Stomach (tissue), 4 donors: ENCODE measurements at regions not wholly inside any gene's neighbourhood (a gene's known extent, or its start where the extent isn't known, plus 50 kb on each side); places are given as distances from the start of the nearest gene placed in this dataset.

ENCODE experiments used
- CTCF ChIP-seq, 7 experiments: fragments of 450-650 bp in 4 of 7; fragments of 200-600 bp in 3 of 7; sonication (generic) in 3 of 7; IDR thresholded peaks; one replicate each; pipeline ENCODE4 v1.5.1; 2016 to 2019; ENCODE audit warnings: antibody characterized with exemption in 7 of 7, control low read depth in 2 of 7, mild to moderate bottlenecking in 1 of 7
- EP300 ChIP-seq: sonication (generic); formaldehyde crosslinking; IDR thresholded peaks from one replicate; pipeline ENCODE4 v1.6.1; 2017; ENCODE audit warnings: antibody characterized with exemption
- POLR2A ChIP-seq, 4 donors: fragments of 450-650 bp; IDR thresholded peaks; one replicate each; pipeline ENCODE4 v1.6.1; 2016; ENCODE audit warnings: antibody characterized with exemption in 4 of 4, control low read depth in 2 of 4, mild to moderate bottlenecking in 1 of 4, moderate library complexity in 1 of 4
- POLR2AphosphoS5 ChIP-seq, 3 donors: sonication (generic); formaldehyde crosslinking; IDR thresholded peaks; one replicate each; pipeline ENCODE4 v1.6.1; 2016; ENCODE audit warnings: antibody characterized with exemption in 3 of 3

- TF ChIP-seq POLR2A (IDR thresholded peaks at IDR 0.05) (no peak), CTCF (IDR thresholded peaks at IDR 0.05) (no peak), POLR2AphosphoS5 (IDR thresholded peaks at IDR 0.05) (no peak), EP300 (no peak)
These were observed 385.2 kb downstream of the NPIPA8 start for GRCh38 chr16:17951378-17951777.
